Liver (tissue), 8 donors: ENCODE measurements at regions not wholly inside any gene's neighbourhood (a gene's known extent, or its start where the extent isn't known, plus 50 kb on each side); places are given as distances from the start of the nearest gene placed in this dataset.

ENCODE experiments used
- DNase-seq: peaks from one replicate; pipeline ENCODE4 v3.0.0-alpha.2; 2017; ENCODE audit warnings: low spot score
- H3K27ac ChIP-seq, 2 donors: one replicate each; pipeline ENCODE4 v1.7.0; 2013; ENCODE audit warnings: inconsistent platforms in 2 of 2, low read length in 2 of 2, control low read depth in 1 of 2, low read depth in 1 of 2, mild to moderate bottlenecking in 1 of 2
- H3K27me3 ChIP-seq, 4 donors: one replicate each; pipeline versions ENCODE4 v1.6.1 to v1.7.0; 2013; ENCODE audit warnings: low read length in 3 of 4, inconsistent platforms in 1 of 4, mild to moderate bottlenecking in 1 of 4, moderate library complexity in 1 of 4; ENCODE audit not compliant: control insufficient read depth in 4 of 4, insufficient read depth in 4 of 4
- H3K36me3 ChIP-seq, 4 donors: one replicate each; pipeline versions ENCODE4 v1.6.1 to v1.7.0; 2013; ENCODE audit warnings: low read length in 3 of 4, mild to moderate bottlenecking in 3 of 4, low read depth in 1 of 4, moderate library complexity in 1 of 4; ENCODE audit not compliant: control insufficient read depth in 4 of 4, insufficient read depth in 3 of 4
- H3K4me1 ChIP-seq, 4 donors: one replicate each; pipeline versions ENCODE4 v1.6.1 to v1.7.0; 2013; ENCODE audit warnings: low read length in 3 of 4, mild to moderate bottlenecking in 3 of 4, moderate library complexity in 1 of 4; ENCODE audit not compliant: control insufficient read depth in 4 of 4, insufficient read depth in 4 of 4
- H3K4me3 ChIP-seq, 3 donors: one replicate each; pipeline versions ENCODE4 v1.6.1 to v1.7.0; 2013; ENCODE audit warnings: low read length in 3 of 3, control low read depth in 1 of 3, low read depth in 1 of 3, mild to moderate bottlenecking in 1 of 3
- H3K9ac ChIP-seq, 2 donors: one replicate each; pipeline ENCODE4 v1.7.0; 2013; ENCODE audit warnings: low read length in 2 of 2, mild to moderate bottlenecking in 2 of 2, moderate library complexity in 2 of 2, control low read depth in 1 of 2, low read depth in 1 of 2
- H3K9me3 ChIP-seq, 4 donors: one replicate each; pipeline versions ENCODE4 v1.6.1 to v1.7.0; 2013; ENCODE audit warnings: low read length in 3 of 4; ENCODE audit not compliant: control insufficient read depth in 4 of 4
- EGR1 ChIP-seq, 2 donors: IDR thresholded peaks; 2 replicates each; pipeline ENCODE4 v1.6.1; 2016 to 2018; ENCODE audit warnings: antibody characterized with exemption in 2 of 2, low read depth in 2 of 2
- FOXA2 ChIP-seq: IDR thresholded peaks from 2 replicates; pipeline ENCODE4 v1.6.1; 2016; ENCODE audit warnings: antibody characterized with exemption
- HNF4A ChIP-seq, 2 donors: conservative IDR thresholded peaks; 2 replicates each; pipeline ENCODE4 v1.6.1; 2016; ENCODE audit warnings: antibody characterized with exemption in 2 of 2, mild to moderate bottlenecking in 2 of 2
- HNF4G ChIP-seq: IDR thresholded peaks from 2 replicates; pipeline ENCODE4 v1.6.1; 2016; ENCODE audit warnings: antibody characterized with exemption
- JUND ChIP-seq, 2 donors: IDR thresholded peaks; 2 replicates each; pipeline ENCODE4 v1.6.1; 2016; ENCODE audit warnings: antibody characterized with exemption in 2 of 2
- MAX ChIP-seq: IDR thresholded peaks from 2 replicates; pipeline ENCODE4 v1.6.1; 2016; ENCODE audit warnings: antibody characterized with exemption
- SP1 ChIP-seq: IDR thresholded peaks from 2 replicates; pipeline ENCODE4 v1.6.1; 2018; ENCODE audit warnings: antibody characterized with exemption, mild to moderate bottlenecking
- TAF1 ChIP-seq: conservative IDR thresholded peaks from 2 replicates; pipeline ENCODE4 v1.6.1; 2016; ENCODE audit warnings: antibody characterized with exemption, mild to moderate bottlenecking
- YY1 ChIP-seq: IDR thresholded peaks from 2 replicates; pipeline ENCODE4 v1.6.1; 2016; ENCODE audit warnings: antibody characterized with exemption, mild to moderate bottlenecking
- WGBS: extraction: QIAGEN DNeasy Blood & Tissue Kit; methylation state at CpG from one replicate; pipeline ENCODE4 v1.1.7; 2013; 5-methylcytosine and 5-hydroxymethylcytosine counted together
- TF ChIP-seq, protein P1 (sequence below): fragments of 150-350 bp; IDR thresholded peaks from 2 replicates; pipeline ENCODE4 v1.5.1; 2017; ENCODE audit warnings: improper control_type of control experiment, low read depth, low read length; ENCODE audit not compliant: missing input control
- TF ChIP-seq, protein P2 (sequence below): IDR thresholded peaks from 2 replicates; pipeline ENCODE4 v1.6.1; 2016; ENCODE audit warnings: antibody characterized with exemption, mild to moderate bottlenecking
- donor health status: healthy.
- donor health status: healthy.
- donor health status: healthy.
- donor health status: healthy.
- donor health status: healthy.

- H3K9ac ChIP-seq = no peak overlapping the region
- H3K9me3 ChIP-seq = no peaks in the 10 kb centered on the region
- 61% methylated on average over 3 of the region's 3 CpGs for WGBS
- H3K4me1 ChIP-seq = no peaks in the 10 kb centered on the region
- no peak overlapping the region for H3K4me3 ChIP-seq
- no peaks in the 10 kb centered on the region for H3K27me3 ChIP-seq
- no peak for DNase-seq
- no peak for TF ChIP-seq HNF4G
- TF ChIP-seq, protein P1, sequence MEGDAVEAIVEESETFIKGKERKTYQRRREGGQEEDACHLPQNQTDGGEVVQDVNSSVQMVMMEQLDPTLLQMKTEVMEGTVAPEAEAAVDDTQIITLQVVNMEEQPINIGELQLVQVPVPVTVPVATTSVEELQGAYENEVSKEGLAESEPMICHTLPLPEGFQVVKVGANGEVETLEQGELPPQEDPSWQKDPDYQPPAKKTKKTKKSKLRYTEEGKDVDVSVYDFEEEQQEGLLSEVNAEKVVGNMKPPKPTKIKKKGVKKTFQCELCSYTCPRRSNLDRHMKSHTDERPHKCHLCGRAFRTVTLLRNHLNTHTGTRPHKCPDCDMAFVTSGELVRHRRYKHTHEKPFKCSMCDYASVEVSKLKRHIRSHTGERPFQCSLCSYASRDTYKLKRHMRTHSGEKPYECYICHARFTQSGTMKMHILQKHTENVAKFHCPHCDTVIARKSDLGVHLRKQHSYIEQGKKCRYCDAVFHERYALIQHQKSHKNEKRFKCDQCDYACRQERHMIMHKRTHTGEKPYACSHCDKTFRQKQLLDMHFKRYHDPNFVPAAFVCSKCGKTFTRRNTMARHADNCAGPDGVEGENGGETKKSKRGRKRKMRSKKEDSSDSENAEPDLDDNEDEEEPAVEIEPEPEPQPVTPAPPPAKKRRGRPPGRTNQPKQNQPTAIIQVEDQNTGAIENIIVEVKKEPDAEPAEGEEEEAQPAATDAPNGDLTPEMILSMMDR = no peak
- TF ChIP-seq MAX = no peak
- TF ChIP-seq HNF4A (conservative IDR thresholded peaks at IDR 0.05) = no peak
- TF ChIP-seq TAF1 = no peak
- no peak for TF ChIP-seq JUND (IDR thresholded peaks at IDR 0.05)
- no peaks in the 10 kb centered on the region for H3K36me3 ChIP-seq
- H3K27ac ChIP-seq = no peak overlapping the region
These were observed 374.6 kb upstream of the LUZP2 start for GRCh38 chr11:24122291-24122690.

- no peaks in the 10 kb centered on the region for H3K9me3 ChIP-seq
- H3K4me1 ChIP-seq = no peaks in the 10 kb centered on the region
- no peak overlapping the region for H3K4me3 ChIP-seq
- no peak overlapping the region for H3K27ac ChIP-seq
- WGBS = 73% methylated on average over 4 of the region's 4 CpGs
- no peak for DNase-seq
- H3K9ac ChIP-seq = no peak overlapping the region
- no peaks in the 10 kb centered on the region for H3K27me3 ChIP-seq
- TF ChIP-seq EGR1 (IDR thresholded peaks at IDR 0.05; ENCODE audit: low read depth in 2 of 2) (no peak), SP1 (no peak), JUND (IDR thresholded peaks at IDR 0.05) (no peak), YY1 (no peak), TAF1 (no peak), FOXA2 (no peak)
- TF ChIP-seq, protein P1 = no peak
- TF ChIP-seq, protein P2, sequence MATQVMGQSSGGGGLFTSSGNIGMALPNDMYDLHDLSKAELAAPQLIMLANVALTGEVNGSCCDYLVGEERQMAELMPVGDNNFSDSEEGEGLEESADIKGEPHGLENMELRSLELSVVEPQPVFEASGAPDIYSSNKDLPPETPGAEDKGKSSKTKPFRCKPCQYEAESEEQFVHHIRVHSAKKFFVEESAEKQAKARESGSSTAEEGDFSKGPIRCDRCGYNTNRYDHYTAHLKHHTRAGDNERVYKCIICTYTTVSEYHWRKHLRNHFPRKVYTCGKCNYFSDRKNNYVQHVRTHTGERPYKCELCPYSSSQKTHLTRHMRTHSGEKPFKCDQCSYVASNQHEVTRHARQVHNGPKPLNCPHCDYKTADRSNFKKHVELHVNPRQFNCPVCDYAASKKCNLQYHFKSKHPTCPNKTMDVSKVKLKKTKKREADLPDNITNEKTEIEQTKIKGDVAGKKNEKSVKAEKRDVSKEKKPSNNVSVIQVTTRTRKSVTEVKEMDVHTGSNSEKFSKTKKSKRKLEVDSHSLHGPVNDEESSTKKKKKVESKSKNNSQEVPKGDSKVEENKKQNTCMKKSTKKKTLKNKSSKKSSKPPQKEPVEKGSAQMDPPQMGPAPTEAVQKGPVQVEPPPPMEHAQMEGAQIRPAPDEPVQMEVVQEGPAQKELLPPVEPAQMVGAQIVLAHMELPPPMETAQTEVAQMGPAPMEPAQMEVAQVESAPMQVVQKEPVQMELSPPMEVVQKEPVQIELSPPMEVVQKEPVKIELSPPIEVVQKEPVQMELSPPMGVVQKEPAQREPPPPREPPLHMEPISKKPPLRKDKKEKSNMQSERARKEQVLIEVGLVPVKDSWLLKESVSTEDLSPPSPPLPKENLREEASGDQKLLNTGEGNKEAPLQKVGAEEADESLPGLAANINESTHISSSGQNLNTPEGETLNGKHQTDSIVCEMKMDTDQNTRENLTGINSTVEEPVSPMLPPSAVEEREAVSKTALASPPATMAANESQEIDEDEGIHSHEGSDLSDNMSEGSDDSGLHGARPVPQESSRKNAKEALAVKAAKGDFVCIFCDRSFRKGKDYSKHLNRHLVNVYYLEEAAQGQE = no peak
- H3K36me3 ChIP-seq = no peaks in the 10 kb centered on the region
These were observed 372.0 kb upstream of the LUZP2 start for GRCh38 chr11:24124876-24125275.
